Mesenchymal stem cell (in vitro differentiated cells and primary cell): ENCODE measurements at regions not wholly inside any gene's neighbourhood (a gene's known extent, or its start where the extent isn't known, plus 50 kb on each side); places are given as distances from the start of the nearest gene placed in this dataset.

Experiments
- DNase-seq: peaks from one replicate; pipeline ENCODE4 v3.0.0-alpha.2; 2013
- H2AFZ ChIP-seq: one replicate; pipeline ENCODE4 v1.6.1; 2013; ENCODE audit warnings: low read depth, mild to moderate bottlenecking, control low read depth, inconsistent platforms, low read length, moderate library complexity
- H2AK5ac ChIP-seq: 2 replicates; pipeline ENCODE4 v1.6.1; 2013; ENCODE audit warnings: low read length, moderate library complexity, mild to moderate bottlenecking, inconsistent platforms; ENCODE audit not compliant: severe bottlenecking
- H2BK120ac ChIP-seq: one replicate; pipeline ENCODE4 v1.6.1; 2013; ENCODE audit warnings: low read depth, mild to moderate bottlenecking, inconsistent platforms, low read length, moderate library complexity
- H2BK12ac ChIP-seq, 2 experiments: one replicate each; pipeline ENCODE4 v1.6.1; 2013; ENCODE audit warnings: inconsistent platforms in 2 of 2, low read length in 2 of 2, mild to moderate bottlenecking in 2 of 2, moderate library complexity in 2 of 2, control low read depth in 1 of 2
- H2BK15ac ChIP-seq: one replicate; pipeline ENCODE4 v1.6.1; 2013; ENCODE audit warnings: mild to moderate bottlenecking, low read depth, inconsistent platforms; ENCODE audit not compliant: poor library complexity, severe bottlenecking
- H2BK5ac ChIP-seq: 2 replicates; pipeline ENCODE4 v1.6.1; 2013; ENCODE audit warnings: low read depth, mild to moderate bottlenecking, low read length, control low read depth, inconsistent platforms; ENCODE audit not compliant: poor library complexity, severe bottlenecking
- H3K14ac ChIP-seq, 2 experiments: one replicate each; pipeline ENCODE4 v1.6.1; 2013; ENCODE audit warnings: inconsistent platforms in 2 of 2, low read length in 2 of 2, control low read depth in 1 of 2, mild to moderate bottlenecking in 1 of 2, moderate library complexity in 1 of 2
- H3K18ac ChIP-seq, 2 experiments: one replicate each; pipeline ENCODE4 v1.6.1; 2013; ENCODE audit warnings: inconsistent platforms in 2 of 2, low read length in 2 of 2, control low read depth in 1 of 2, low read depth in 1 of 2, mild to moderate bottlenecking in 1 of 2
- H3K23ac ChIP-seq, 2 experiments: one replicate each; pipeline ENCODE4 v1.6.1; 2013; ENCODE audit warnings: inconsistent platforms in 2 of 2, low read length in 2 of 2, mild to moderate bottlenecking in 2 of 2, moderate library complexity in 2 of 2, control low read depth in 1 of 2
- H3K27ac ChIP-seq: 2 replicates; pipeline ENCODE4 v1.5.1; 2013; ENCODE audit warnings: mild to moderate bottlenecking, moderate library complexity, low read length, control low read depth, inconsistent platforms; ENCODE audit not compliant: poor library complexity, severe bottlenecking
- H3K27me3 ChIP-seq, 2 experiments: 2 replicates each; pipeline versions ENCODE4 v1.6.1 to v1.7.0; 2013; ENCODE audit warnings: low read length in 2 of 2, mild to moderate bottlenecking in 2 of 2, moderate library complexity in 2 of 2, control low read depth in 1 of 2, inconsistent platforms in 1 of 2; ENCODE audit not compliant: control insufficient read depth in 1 of 2, insufficient read depth in 1 of 2
- H3K36me3 ChIP-seq, 2 experiments: 2 replicates each; pipeline versions ENCODE4 v1.6.1 to v1.7.0; 2013; ENCODE audit warnings: low read length in 2 of 2, control low read depth in 1 of 2, inconsistent platforms in 1 of 2, low read depth in 1 of 2, mild to moderate bottlenecking in 1 of 2; ENCODE audit not compliant: insufficient read depth in 2 of 2, control insufficient read depth in 1 of 2
- H3K4ac ChIP-seq, 2 experiments: one replicate each; pipeline ENCODE4 v1.6.1; 2013; ENCODE audit warnings: inconsistent platforms in 2 of 2, low read length in 2 of 2, mild to moderate bottlenecking in 2 of 2, moderate library complexity in 2 of 2, control low read depth in 1 of 2, low read depth in 1 of 2
- H3K4me1 ChIP-seq: 2 replicates; pipeline ENCODE4 v1.6.1; 2013; ENCODE audit warnings: low read depth, low read length, control low read depth; ENCODE audit not compliant: control insufficient read depth, insufficient read depth
- H3K4me2 ChIP-seq: 2 replicates; pipeline ENCODE4 v1.6.1; 2013; ENCODE audit warnings: low read length, mild to moderate bottlenecking, inconsistent platforms; ENCODE audit not compliant: poor library complexity, severe bottlenecking
- H3K4me3 ChIP-seq, 2 experiments: 2 replicates each; pipeline versions ENCODE4 v1.5.1 to v1.7.0; 2013; ENCODE audit warnings: low read length in 2 of 2, mild to moderate bottlenecking in 2 of 2, control low read depth in 1 of 2, low read depth in 1 of 2; ENCODE audit not compliant: insufficient read depth in 1 of 2
- H3K79me1 ChIP-seq: replicated peaks from 2 replicates; pipeline ENCODE4 v1.6.1; 2013; ENCODE audit warnings: mild to moderate bottlenecking, control low read depth, low read length, inconsistent platforms; ENCODE audit not compliant: poor library complexity, severe bottlenecking
- H3K9ac ChIP-seq: 2 replicates; pipeline ENCODE4 v1.7.0; 2013; ENCODE audit warnings: mild to moderate bottlenecking, low read length, moderate library complexity
- H3K9me3 ChIP-seq: 2 replicates; pipeline ENCODE4 v1.7.0; 2013; ENCODE audit warnings: mild to moderate bottlenecking, low read length; ENCODE audit not compliant: control insufficient read depth
- H4K8ac ChIP-seq: one replicate; pipeline ENCODE4 v1.6.1; 2013; ENCODE audit warnings: inconsistent platforms, mild to moderate bottlenecking, low read length, moderate library complexity
- H4K91ac ChIP-seq: one replicate; pipeline ENCODE4 v1.6.1; 2013; ENCODE audit warnings: mild to moderate bottlenecking, low read length, inconsistent platforms
- WGBS: methylation state at CpG from one replicate; pipeline ENCODE4 v1.1.7; 2013; ENCODE audit warnings: mixed read lengths; 5-methylcytosine and 5-hydroxymethylcytosine counted together

DNA sequence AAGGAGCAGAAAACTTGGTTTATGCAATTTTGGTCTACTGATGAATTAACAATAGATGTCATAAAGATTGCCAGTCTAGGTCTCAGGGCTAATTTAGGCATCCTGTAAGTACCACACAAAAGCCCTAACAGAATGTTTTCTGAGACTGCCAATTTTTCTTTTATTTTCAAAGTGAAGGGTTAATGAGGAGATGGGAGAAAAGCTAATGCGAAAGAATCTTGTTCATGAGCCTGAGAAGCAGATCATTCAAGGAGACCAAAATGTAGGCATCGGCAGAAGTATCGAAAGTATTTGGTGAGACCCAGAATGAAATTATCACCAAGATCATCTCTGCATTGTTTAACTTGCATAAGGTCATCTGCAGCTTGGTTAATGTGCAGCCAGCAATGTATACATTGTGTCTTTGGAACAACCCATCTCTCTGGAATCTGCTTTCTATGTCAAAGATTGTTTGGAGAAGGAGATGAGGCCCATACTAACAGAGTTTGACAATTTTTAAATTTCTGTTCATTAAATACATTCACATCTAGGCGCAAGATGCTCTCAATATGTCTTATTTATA is 163.3 kb upstream of the GLI3 start:
- Histone ChIP-seq H4K91ac (no peak overlapping the region), H3K14ac (no peak overlapping the region), H2BK12ac (no peak overlapping the region), H3K18ac (no peak overlapping the region), H3K27ac (no peak overlapping the region), H3K4me3 (no peak overlapping the region), H4K8ac (no peak overlapping the region), H3K4me1 (no peaks in the 10 kb centered on the region), H3K79me1 (no peaks in the 10 kb centered on the region), H3K9ac (no peak overlapping the region), H2BK5ac (no peak overlapping the region), H3K4ac (no peak overlapping the region), H2BK120ac (no peak overlapping the region), H3K9me3 (no peaks in the 10 kb centered on the region), H3K4me2 (no peak overlapping the region), H3K23ac (no peak overlapping the region), H3K36me3 (no peaks in the 10 kb centered on the region), H2AFZ (no peak overlapping the region), H2AK5ac (no peak overlapping the region), H3K27me3 (peaks cover 0 to 18% of the 10 kb centered on the region in 2 experiments), H2BK15ac (no peak overlapping the region)
- DNase-seq = no peak
- WGBS = 98% methylated on average over 3 of the region's 4 CpGs

DNA sequence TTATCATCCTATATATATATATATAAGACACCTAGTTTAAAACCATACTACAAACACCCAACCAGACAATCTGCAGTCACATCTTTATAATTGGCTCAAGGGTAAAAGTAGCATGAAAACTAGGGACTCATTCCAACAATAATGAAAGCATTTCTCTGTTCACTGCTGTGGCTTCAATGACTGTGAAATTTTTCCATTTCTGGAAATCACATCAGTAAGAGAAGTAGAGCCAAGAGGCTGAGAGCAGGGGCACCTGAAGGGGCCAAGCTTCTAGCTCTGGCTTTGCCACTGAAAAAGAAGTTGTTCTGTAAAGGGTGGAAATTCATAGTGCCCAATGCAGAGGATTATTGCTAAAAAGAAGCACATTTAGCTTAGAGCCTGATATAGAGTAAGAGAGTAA is 158.6 kb upstream of the GLI3 start:
- Histone ChIP-seq H3K4ac (no peak overlapping the region), H3K9ac (no peak overlapping the region), H3K36me3 (no peaks in the 10 kb centered on the region), H3K27me3 (peaks cover 0 to 8% of the 10 kb centered on the region in 2 experiments), H3K4me1 (no peaks in the 10 kb centered on the region), H2BK12ac (no peak overlapping the region), H3K9me3 (no peaks in the 10 kb centered on the region), H3K4me2 (no peak overlapping the region), H4K91ac (no peak overlapping the region), H3K27ac (no peak overlapping the region), H2BK120ac (no peak overlapping the region), H2BK15ac (no peak overlapping the region), H3K79me1 (no peaks in the 10 kb centered on the region), H2AK5ac (no peak overlapping the region), H3K4me3 (no peak overlapping the region), H4K8ac (no peak overlapping the region), H3K18ac (no peak overlapping the region), H3K23ac (no peak overlapping the region), H2AFZ (no peak overlapping the region), H3K14ac (no peak overlapping the region), H2BK5ac (no peak overlapping the region)
- DNase-seq = no peak

DNA sequence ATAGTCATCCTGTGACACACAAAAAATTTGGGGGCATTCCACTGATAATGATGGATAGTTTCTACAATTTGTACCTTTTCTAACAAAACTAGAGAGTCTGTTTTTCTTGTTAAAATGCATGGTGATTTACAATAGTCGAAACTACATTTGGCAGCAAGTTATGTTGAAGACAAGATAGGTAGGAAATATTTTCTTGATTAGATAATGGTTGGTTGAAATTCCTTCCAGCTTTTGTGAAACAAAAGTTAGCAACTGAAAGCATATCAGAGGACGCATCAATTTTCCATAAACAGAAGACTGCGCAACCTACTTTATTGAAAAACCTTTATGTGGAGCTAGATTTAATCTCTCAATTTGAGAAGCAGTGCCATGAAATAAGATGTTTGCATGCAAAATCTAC is 155.8 kb upstream of the GLI3 start:
- no peak overlapping the region for H2BK5ac ChIP-seq
- H3K36me3 ChIP-seq = no peaks in the 10 kb centered on the region
- no peak overlapping the region for H3K27ac ChIP-seq
- H2BK12ac ChIP-seq = no peak overlapping the region
- H2AK5ac ChIP-seq = no peak overlapping the region
- no peaks in the 10 kb centered on the region for H3K4me1 ChIP-seq
- peaks cover 0 to 6% of the 10 kb centered on the region in 2 experiments for H3K27me3 ChIP-seq
- H3K4ac ChIP-seq = no peak overlapping the region
- no peaks in the 10 kb centered on the region for H3K9me3 ChIP-seq
- H3K79me1 ChIP-seq = no peaks in the 10 kb centered on the region
- no peak for DNase-seq
- H3K4me2 ChIP-seq = no peak overlapping the region
- H3K18ac ChIP-seq = no peak overlapping the region
- no peak overlapping the region for H3K9ac ChIP-seq
- H2BK15ac ChIP-seq = no peak overlapping the region
- no peak overlapping the region for H3K23ac ChIP-seq
- H3K14ac ChIP-seq = no peak overlapping the region
- no peak overlapping the region for H2AFZ ChIP-seq
- no peak overlapping the region for H3K4me3 ChIP-seq
- WGBS = 93% methylated on average over 1 of the region's 3 CpGs
- no peak overlapping the region for H4K91ac ChIP-seq
- no peak overlapping the region for H4K8ac ChIP-seq
- H2BK120ac ChIP-seq = no peak overlapping the region

DNA sequence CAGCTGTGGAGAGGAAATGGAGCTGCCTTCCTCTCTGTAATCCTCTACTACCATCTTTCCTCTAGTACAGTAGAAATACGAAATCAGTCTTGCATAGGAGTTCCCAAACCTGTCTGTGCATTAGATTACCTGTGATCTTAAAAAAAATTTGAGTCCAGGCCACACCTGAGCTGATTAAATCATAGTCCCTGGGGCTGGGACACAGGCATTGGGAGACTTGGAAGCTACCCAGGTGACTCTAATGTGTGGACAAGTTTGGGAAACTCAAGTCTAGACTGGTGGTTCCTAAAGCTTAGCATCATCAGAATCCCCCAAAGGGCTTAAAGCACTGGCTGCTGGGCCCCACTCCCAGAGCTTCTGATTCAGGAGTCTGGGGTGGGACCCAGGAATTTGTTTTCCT is 152.7 kb upstream of the GLI3 start:
- Histone ChIP-seq H3K36me3 (no peaks in the 10 kb centered on the region), H2AFZ (no peak overlapping the region), H3K27me3 (peaks cover 0 to 3% of the 10 kb centered on the region in 2 experiments), H3K27ac (no peak overlapping the region), H3K4me3 (no peak overlapping the region), H2BK120ac (no peak overlapping the region), H3K4me1 (no peaks in the 10 kb centered on the region), H3K23ac (no peak overlapping the region), H3K14ac (no peak overlapping the region), H4K91ac (no peak overlapping the region), H2AK5ac (no peak overlapping the region), H3K18ac (no peak overlapping the region), H2BK12ac (no peak overlapping the region), H3K4ac (no peak overlapping the region), H3K79me1 (no peaks in the 10 kb centered on the region), H3K9ac (no peak overlapping the region), H2BK15ac (no peak overlapping the region), H3K4me2 (no peak overlapping the region), H4K8ac (no peak overlapping the region), H3K9me3 (no peaks in the 10 kb centered on the region), H2BK5ac (no peak overlapping the region)
- WGBS = 92% methylated on average over 1 of the region's 1 CpG
- DNase-seq = no peak
